HUES64 (cell line): ENCODE measurements at regions not wholly inside any gene's neighbourhood (a gene's known extent, or its start where the extent isn't known, plus 50 kb on each side); places are given as distances from the start of the nearest gene placed in this dataset.

Experiments
- H3K27ac ChIP-seq: 2 replicates; pipeline ENCODE4 v1.7.0; 2013; ENCODE audit warnings: low read depth, low read length, inconsistent platforms
- H3K27me3 ChIP-seq: 2 replicates; pipeline ENCODE4 v1.6.1; 2013; ENCODE audit warnings: mild to moderate bottlenecking, low read length; ENCODE audit not compliant: insufficient read depth
- H3K36me3 ChIP-seq: 2 replicates; pipeline ENCODE4 v1.6.1; 2013; ENCODE audit warnings: mild to moderate bottlenecking, low read length; ENCODE audit not compliant: insufficient read depth
- H3K4me1 ChIP-seq: 2 replicates; pipeline ENCODE4 v1.6.1; 2013; ENCODE audit warnings: mild to moderate bottlenecking, low read length, moderate library complexity; ENCODE audit not compliant: insufficient read depth
- H3K4me3 ChIP-seq: 2 replicates; pipeline ENCODE4 v1.5.1; 2013; ENCODE audit warnings: mild to moderate bottlenecking, low read length, moderate library complexity
- H3K9ac ChIP-seq: 2 replicates; pipeline ENCODE4 v1.6.1; 2013; ENCODE audit warnings: mild to moderate bottlenecking, low read depth, low read length
- H3K9me3 ChIP-seq: 2 replicates; pipeline ENCODE4 v1.6.1; 2013; ENCODE audit warnings: low read depth, low read length; ENCODE audit not compliant: insufficient read depth
- WGBS: fragments of 150-250, 120-280 bp; methylation state at CpG from one replicate; pipeline ENCODE4 v1.1.7; 2013; ENCODE audit warnings: missing lambda C conversion rate; 5-methylcytosine and 5-hydroxymethylcytosine counted together

DNA sequence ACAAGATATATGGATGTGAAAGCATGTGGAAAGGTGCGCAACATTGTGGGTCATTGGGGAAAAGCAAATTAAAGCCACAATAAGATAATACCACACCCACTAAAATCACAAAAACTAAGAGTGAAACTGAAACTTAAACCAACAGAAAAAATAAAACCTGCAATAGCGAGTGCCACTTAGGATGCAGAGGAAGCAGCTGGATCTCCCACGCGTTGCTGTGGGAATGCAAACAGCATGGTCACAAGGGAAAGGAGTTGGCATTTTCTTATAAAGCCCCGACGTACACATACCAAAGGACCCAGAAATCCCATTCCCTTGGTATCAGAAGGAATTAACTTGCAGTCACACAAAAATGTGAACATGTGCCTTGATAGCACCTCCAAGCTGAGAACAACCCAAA, 712.0 kb downstream of the TBC1D22A start:
- H3K4me3 ChIP-seq: no peak overlapping the region
- 77% methylated on average over 5 of the region's 6 CpGs for WGBS
- no peaks in the 10 kb centered on the region for H3K27me3 ChIP-seq
- peaks cover 93% of the 10 kb centered on the region for H3K9me3 ChIP-seq
- H3K9ac ChIP-seq: no peak overlapping the region
- no peaks in the 10 kb centered on the region for H3K4me1 ChIP-seq
- H3K36me3 ChIP-seq: no peaks in the 10 kb centered on the region
- no peak overlapping the region for H3K27ac ChIP-seq

GRCh38 chr22:47472636-47473035, 710.2 kb downstream of the TBC1D22A start:
- H3K27ac ChIP-seq: no peak overlapping the region
- WGBS: 82% methylated on average over 9 of the region's 9 CpGs
- H3K4me3 ChIP-seq: no peak overlapping the region
- peaks cover 95% of the 10 kb centered on the region for H3K9me3 ChIP-seq
- H3K27me3 ChIP-seq: no peaks in the 10 kb centered on the region
- no peaks in the 10 kb centered on the region for H3K36me3 ChIP-seq
- no peak overlapping the region for H3K9ac ChIP-seq
- H3K4me1 ChIP-seq: no peaks in the 10 kb centered on the region

DNA sequence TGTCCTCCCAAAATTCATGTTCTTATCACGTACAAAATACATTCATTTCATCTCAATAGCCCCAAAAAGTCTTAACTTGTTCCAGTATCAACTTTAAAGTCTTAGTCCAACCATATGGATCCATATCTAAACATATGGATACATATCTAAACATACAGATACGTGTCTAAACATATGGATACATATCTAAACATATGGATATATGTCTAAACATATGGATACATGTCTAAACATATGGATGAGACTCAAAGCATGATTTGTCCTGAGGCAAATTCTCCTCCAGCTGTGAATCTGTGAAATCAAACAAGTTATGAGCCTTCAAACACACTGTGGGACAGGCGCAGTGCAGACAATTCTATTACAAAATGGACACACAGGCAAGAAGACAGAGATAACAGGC, 709.0 kb downstream of the TBC1D22A start:
- no peaks in the 10 kb centered on the region for H3K36me3 ChIP-seq
- no peak overlapping the region for H3K9ac ChIP-seq
- no peak overlapping the region for H3K27ac ChIP-seq
- H3K4me3 ChIP-seq: no peak overlapping the region
- H3K27me3 ChIP-seq: no peaks in the 10 kb centered on the region
- peaks cover 95% of the 10 kb centered on the region for H3K9me3 ChIP-seq
- H3K4me1 ChIP-seq: no peaks in the 10 kb centered on the region
- 52% methylated on average over 2 of the region's 3 CpGs for WGBS

DNA sequence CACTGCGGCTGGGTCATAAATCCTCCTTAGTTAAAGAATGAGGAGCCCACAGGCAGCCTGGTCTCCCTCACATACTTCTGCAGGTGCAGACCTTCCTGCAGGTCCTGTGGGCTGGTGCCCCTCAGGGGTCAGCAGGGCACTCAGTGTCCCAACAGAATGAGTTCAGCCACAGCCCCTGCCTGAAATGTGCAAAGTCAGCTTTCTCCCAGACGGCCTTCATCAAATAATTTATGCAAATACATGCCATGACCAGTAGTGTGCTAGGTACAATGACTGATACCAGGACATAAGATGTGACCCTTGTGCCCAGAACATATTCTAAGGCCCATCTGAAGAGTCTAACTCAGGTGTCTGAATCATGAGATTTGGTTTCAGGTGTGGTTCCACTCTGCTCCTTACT, 703.4 kb downstream of the TBC1D22A start:
- H3K4me3 ChIP-seq: no peak overlapping the region
- H3K27me3 ChIP-seq: no peaks in the 10 kb centered on the region
- H3K9ac ChIP-seq: no peak overlapping the region
- peaks cover 94% of the 10 kb centered on the region for H3K9me3 ChIP-seq
- no peak overlapping the region for H3K27ac ChIP-seq
- no peaks in the 10 kb centered on the region for H3K36me3 ChIP-seq
- no peaks in the 10 kb centered on the region for H3K4me1 ChIP-seq
- WGBS: 68% methylated on average over 2 of the region's 2 CpGs

- no peak overlapping the region for H3K9ac ChIP-seq
- H3K4me3 ChIP-seq: no peak overlapping the region
- H3K36me3 ChIP-seq: no peaks in the 10 kb centered on the region
- no peaks in the 10 kb centered on the region for H3K27me3 ChIP-seq
- H3K27ac ChIP-seq: no peak overlapping the region
- no peaks in the 10 kb centered on the region for H3K4me1 ChIP-seq
- peaks cover 94% of the 10 kb centered on the region for H3K9me3 ChIP-seq
- WGBS: 87% methylated on average over 8 of the region's 8 CpGs
These were observed 702.8 kb downstream of the TBC1D22A start for GRCh38 chr22:47465222-47465621.

DNA sequence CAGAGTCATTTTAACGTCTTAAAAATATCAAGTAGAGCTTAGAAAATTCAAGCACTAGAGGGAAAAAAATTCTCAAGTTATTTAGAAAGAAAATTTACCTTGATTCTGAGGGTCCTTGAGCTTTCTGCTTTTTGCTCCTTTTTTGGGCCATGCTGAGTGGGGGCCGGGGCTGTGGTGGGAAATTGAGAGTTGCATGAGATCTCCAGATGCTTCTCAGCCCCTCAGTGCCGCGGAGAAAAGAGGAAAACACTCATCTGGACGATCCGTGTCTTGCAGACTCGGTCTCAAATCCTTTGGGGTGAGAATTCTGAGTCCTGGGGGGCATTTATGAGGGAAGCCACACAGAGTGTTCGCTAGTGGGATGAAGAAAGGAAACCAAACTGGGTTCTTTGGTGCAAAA, 700.8 kb downstream of the TBC1D22A start:
- H3K36me3 ChIP-seq: no peaks in the 10 kb centered on the region
- 62% methylated on average over 8 of the region's 8 CpGs for WGBS
- H3K4me3 ChIP-seq: no peak overlapping the region
- no peaks in the 10 kb centered on the region for H3K27me3 ChIP-seq
- no peak overlapping the region for H3K9ac ChIP-seq
- no peaks in the 10 kb centered on the region for H3K4me1 ChIP-seq
- H3K9me3 ChIP-seq: peaks cover 92% of the 10 kb centered on the region
- no peak overlapping the region for H3K27ac ChIP-seq

GRCh38 chr22:47460861-47461260, 698.4 kb downstream of the TBC1D22A start:
- no peaks in the 10 kb centered on the region for H3K36me3 ChIP-seq
- no peak overlapping the region for H3K9ac ChIP-seq
- 86% methylated on average over 5 of the region's 5 CpGs for WGBS
- no peaks in the 10 kb centered on the region for H3K27me3 ChIP-seq
- peaks cover 93% of the 10 kb centered on the region for H3K9me3 ChIP-seq
- no peak overlapping the region for H3K4me3 ChIP-seq
- H3K4me1 ChIP-seq: no peaks in the 10 kb centered on the region
- no peak overlapping the region for H3K27ac ChIP-seq

DNA sequence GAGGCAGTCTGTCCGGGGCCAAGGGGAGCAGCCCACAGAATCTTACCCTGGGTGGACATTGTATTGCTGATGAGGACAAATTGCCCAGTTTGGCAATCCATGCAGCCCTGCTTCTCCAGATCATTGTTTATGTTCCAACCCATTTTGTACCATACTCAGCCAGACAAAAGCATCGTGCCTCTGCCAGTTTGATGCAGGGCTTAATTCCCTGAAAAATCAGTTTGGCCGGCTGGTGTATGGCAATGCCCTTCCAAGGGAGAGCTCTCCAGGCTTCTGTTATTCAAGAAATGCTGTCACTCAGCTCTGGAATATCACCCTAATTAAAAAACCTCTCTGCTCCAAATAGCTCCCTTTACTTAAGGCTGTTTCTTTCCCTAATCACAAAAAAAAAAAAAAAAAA, 697.7 kb downstream of the TBC1D22A start:
- Histone ChIP-seq H3K9me3 (peaks cover 93% of the 10 kb centered on the region), H3K4me1 (no peaks in the 10 kb centered on the region), H3K27ac (no peak overlapping the region), H3K4me3 (no peak overlapping the region), H3K9ac (no peak overlapping the region), H3K27me3 (no peaks in the 10 kb centered on the region), H3K36me3 (no peaks in the 10 kb centered on the region)
- WGBS: 85% methylated on average over 3 of the region's 3 CpGs

GRCh38 chr22:47458348-47458747, 695.9 kb downstream of the TBC1D22A start:
- Histone ChIP-seq H3K9ac (no peak overlapping the region), H3K36me3 (no peaks in the 10 kb centered on the region), H3K4me1 (no peaks in the 10 kb centered on the region), H3K4me3 (no peak overlapping the region), H3K9me3 (peaks cover 93% of the 10 kb centered on the region), H3K27me3 (no peaks in the 10 kb centered on the region), H3K27ac (no peak overlapping the region)
- WGBS: 87% methylated on average over 8 of the region's 8 CpGs

GRCh38 chr22:47457509-47458300, 695.3 kb downstream of the TBC1D22A start:
- Histone ChIP-seq H3K27me3 (no peaks in the 10 kb centered on the region), H3K4me1 (no peaks in the 10 kb centered on the region), H3K27ac (no peak overlapping the region), H3K9me3 (peaks cover 93% of the 10 kb centered on the region), H3K4me3 (no peak overlapping the region), H3K9ac (no peak overlapping the region), H3K36me3 (no peaks in the 10 kb centered on the region)
- WGBS: 89% methylated on average over 23 of the region's 23 CpGs

DNA sequence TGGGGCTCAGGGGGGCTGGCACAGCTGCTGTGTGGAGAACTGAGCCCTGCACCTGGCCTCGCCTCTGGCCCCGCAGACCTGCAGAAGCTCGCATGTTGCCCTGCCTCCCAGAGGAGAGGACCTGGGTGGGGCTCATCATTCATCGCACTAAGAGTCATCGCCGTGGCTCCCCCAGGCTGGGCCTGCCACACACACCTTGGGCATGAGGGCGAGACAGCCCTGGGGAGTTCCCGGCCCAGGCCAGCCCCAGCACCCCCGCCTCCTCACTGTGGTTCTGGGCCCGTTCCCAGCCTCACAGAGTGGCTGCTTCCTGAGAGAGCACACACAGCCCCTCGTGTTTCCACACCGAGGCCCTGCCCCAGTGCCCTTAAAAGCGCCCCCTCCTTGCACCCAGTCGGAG, 694.6 kb downstream of the TBC1D22A start:
- H3K9me3 ChIP-seq: peaks cover 94% of the 10 kb centered on the region
- no peaks in the 10 kb centered on the region for H3K27me3 ChIP-seq
- H3K36me3 ChIP-seq: no peaks in the 10 kb centered on the region
- 86% methylated on average over 14 of the region's 14 CpGs for WGBS
- H3K27ac ChIP-seq: no peak overlapping the region
- no peaks in the 10 kb centered on the region for H3K4me1 ChIP-seq
- H3K4me3 ChIP-seq: no peak overlapping the region
- no peak overlapping the region for H3K9ac ChIP-seq

- Histone ChIP-seq H3K36me3 (no peaks in the 10 kb centered on the region), H3K9me3 (peaks cover 97% of the 10 kb centered on the region), H3K9ac (no peak overlapping the region), H3K27me3 (no peaks in the 10 kb centered on the region), H3K4me1 (no peaks in the 10 kb centered on the region), H3K27ac (no peak overlapping the region), H3K4me3 (no peak overlapping the region)
- 80% methylated on average over 11 of the region's 11 CpGs for WGBS
These were observed 693.6 kb downstream of the TBC1D22A start for GRCh38 chr22:47456031-47456430.
